HG02798 (cell line): ENCODE measurements at regions not wholly inside any gene's neighbourhood (a gene's known extent, or its start where the extent isn't known, plus 50 kb on each side); places are given as distances from the start of the nearest gene placed in this dataset.

Source experiments
- ATAC-seq: cut with Tn5 transposase; IDR thresholded peaks from one replicate; pipeline ENCODE4 v1.9.1; 2021; ENCODE audit warnings: mild to moderate bottlenecking; ENCODE audit not compliant: unreplicated experiment, poor library complexity

- ATAC-seq = no peak
These were observed 327.5 kb upstream of the DACH1 start for GRCh38 chr13:72194523-72194922.

- ATAC-seq = no peak
These were observed 319.9 kb upstream of the DACH1 start for GRCh38 chr13:72186730-72187422.

- ATAC-seq = no peak
These were observed 318.8 kb upstream of the DACH1 start for GRCh38 chr13:72185776-72186175.

GRCh38 chr13:72181661-72182060 lies 314.7 kb upstream of the DACH1 start:
- ATAC-seq = no peak

GRCh38 chr13:72180253-72180952 lies 313.4 kb upstream of the DACH1 start:
- no peak for ATAC-seq

- no peak for ATAC-seq
These were observed 307.5 kb upstream of the DACH1 start for GRCh38 chr13:72174549-72174948.

GRCh38 chr13:72170571-72170970 lies 303.6 kb upstream of the DACH1 start:
- ATAC-seq = no peak

- no peak for ATAC-seq
These were observed 301.3 kb upstream of the DACH1 start for GRCh38 chr13:72168126-72168855.

GRCh38 chr13:72166102-72166650 lies 299.2 kb upstream of the DACH1 start:
- no peak for ATAC-seq

GRCh38 chr13:72165276-72165675 lies 298.3 kb upstream of the DACH1 start:
- ATAC-seq = no peak

- ATAC-seq = no peak
These were observed 297.8 kb upstream of the DACH1 start for GRCh38 chr13:72164811-72165210.

- no peak for ATAC-seq
These were observed 296.7 kb upstream of the DACH1 start for GRCh38 chr13:72163678-72164077.

- ATAC-seq = no peak
These were observed 294.0 kb upstream of the DACH1 start for GRCh38 chr13:72160977-72161376.

- no peak for ATAC-seq
These were observed 289.8 kb upstream of the DACH1 start for GRCh38 chr13:72156760-72157159.

- no peak for ATAC-seq
These were observed 286.3 kb upstream of the DACH1 start for GRCh38 chr13:72153272-72153671.

GRCh38 chr13:72151241-72151640 lies 284.2 kb upstream of the DACH1 start:
- ATAC-seq = no peak

GRCh38 chr13:72150502-72150901 lies 283.5 kb upstream of the DACH1 start:
- no peak for ATAC-seq

- no peak for ATAC-seq
These were observed 282.7 kb upstream of the DACH1 start for GRCh38 chr13:72149701-72150100.

GRCh38 chr13:72146816-72147215 lies 279.8 kb upstream of the DACH1 start:
- no peak for ATAC-seq

- no peak for ATAC-seq
These were observed 278.4 kb upstream of the DACH1 start for GRCh38 chr13:72145383-72145782.

GRCh38 chr13:72144636-72145035 lies 277.6 kb upstream of the DACH1 start:
- no peak for ATAC-seq
